Stimulated activated naive CD4-positive, alpha-beta T cell (primary cell): ENCODE measurements at regions not wholly inside any gene's neighbourhood (a gene's known extent, or its start where the extent isn't known, plus 50 kb on each side); places are given as distances from the start of the nearest gene placed in this dataset.

Source experiments
- DNase-seq, 6 experiments: peaks; one replicate each; lab custom pipeline; 2025; lab: John Stamatoyannopoulos, UW

- DNase-seq, result no peak
Measured at GRCh38 chr3:6512172-6512800, 348.6 kb upstream of the GRM7 start.

- DNase-seq, result no peak
Measured at GRCh38 chr3:6516143-6516542, 344.8 kb upstream of the GRM7 start.

- DNase-seq, result no peak
Measured at GRCh38 chr3:6516694-6517093, 344.2 kb upstream of the GRM7 start.

- DNase-seq, result no peak
Measured at GRCh38 chr3:6518709-6519345, 342.1 kb upstream of the GRM7 start.

GRCh38 chr3:6521369-6522113 lies 339.4 kb upstream of the GRM7 start:
- no peak for DNase-seq

GRCh38 chr3:6522191-6522590 lies 338.7 kb upstream of the GRM7 start:
- no peak for DNase-seq

- DNase-seq, result no peak
Measured at GRCh38 chr3:6523043-6523442, 337.9 kb upstream of the GRM7 start.

- no peak for DNase-seq
Measured at GRCh38 chr3:6524479-6524878, 336.4 kb upstream of the GRM7 start.

- DNase-seq, result no peak
Measured at GRCh38 chr3:6526321-6526720, 334.6 kb upstream of the GRM7 start.

- DNase-seq, result no peak
Measured at GRCh38 chr3:6526861-6527260, 334.1 kb upstream of the GRM7 start.

GRCh38 chr3:6528951-6529350 lies 332.0 kb upstream of the GRM7 start:
- DNase-seq, result no peak

GRCh38 chr3:6531153-6531552 lies 329.8 kb upstream of the GRM7 start:
- DNase-seq, result no peak

- no peak for DNase-seq
Measured at GRCh38 chr3:6532101-6532500, 328.8 kb upstream of the GRM7 start.

GRCh38 chr3:6540981-6541380 lies 319.9 kb upstream of the GRM7 start:
- no peak for DNase-seq

- no peak for DNase-seq
Measured at GRCh38 chr3:6542795-6543194, 318.1 kb upstream of the GRM7 start.

- DNase-seq, result peak in 3 of 6 experiments; percentile 1 to 21 (median 2)
Measured at GRCh38 chr3:6549296-6549695, 311.6 kb upstream of the GRM7 start.

GRCh38 chr3:6551165-6551564 lies 309.8 kb upstream of the GRM7 start:
- no peak for DNase-seq

GRCh38 chr3:6560259-6560658 lies 300.7 kb upstream of the GRM7 start:
- no peak for DNase-seq

GRCh38 chr3:6567241-6567640 lies 293.7 kb upstream of the GRM7 start:
- DNase-seq, result no peak

GRCh38 chr3:6568999-6569493 lies 291.9 kb upstream of the GRM7 start:
- DNase-seq, result no peak

- no peak for DNase-seq
Measured at GRCh38 chr3:6571448-6571847, 289.5 kb upstream of the GRM7 start.

GRCh38 chr3:6577584-6577983 lies 283.3 kb upstream of the GRM7 start:
- DNase-seq, result no peak

GRCh38 chr3:6578526-6578925 lies 282.4 kb upstream of the GRM7 start:
- no peak for DNase-seq
